GM11168 (cell line): ENCODE measurements at regions not wholly inside any gene's neighbourhood (a gene's known extent, or its start where the extent isn't known, plus 50 kb on each side); places are given as distances from the start of the nearest gene placed in this dataset.

Experiments
- in situ Hi-C: fragments of 300-500 bp; cut with MboI; formaldehyde crosslinking; loops from one replicate; pipeline ENCODE4 v1.12.0; 2022; ENCODE audit warnings: low sequenced_read_pairs; ENCODE audit not compliant: unreplicated experiment

GRCh38 chr3:191727338-191727737 lies 266.4 kb downstream of the PYDC2 start:
- in situ Hi-C loops, result no loop called here

- in situ Hi-C loops, result no loop called here
Observed at GRCh38 chr3:191728186-191728585, 267.2 kb downstream of the PYDC2 start.

- in situ Hi-C loops, result no loop called here
Observed at GRCh38 chr3:191737742-191738141, 276.8 kb downstream of the PYDC2 start.

- in situ Hi-C loops, result loop anchor here (5.0 kb wide), 1 partner anchor 38 kb away; no protein-coding TSS in a partner anchor
Observed at GRCh38 chr3:191740712-191741111, 279.7 kb downstream of the PYDC2 start.

DNA sequence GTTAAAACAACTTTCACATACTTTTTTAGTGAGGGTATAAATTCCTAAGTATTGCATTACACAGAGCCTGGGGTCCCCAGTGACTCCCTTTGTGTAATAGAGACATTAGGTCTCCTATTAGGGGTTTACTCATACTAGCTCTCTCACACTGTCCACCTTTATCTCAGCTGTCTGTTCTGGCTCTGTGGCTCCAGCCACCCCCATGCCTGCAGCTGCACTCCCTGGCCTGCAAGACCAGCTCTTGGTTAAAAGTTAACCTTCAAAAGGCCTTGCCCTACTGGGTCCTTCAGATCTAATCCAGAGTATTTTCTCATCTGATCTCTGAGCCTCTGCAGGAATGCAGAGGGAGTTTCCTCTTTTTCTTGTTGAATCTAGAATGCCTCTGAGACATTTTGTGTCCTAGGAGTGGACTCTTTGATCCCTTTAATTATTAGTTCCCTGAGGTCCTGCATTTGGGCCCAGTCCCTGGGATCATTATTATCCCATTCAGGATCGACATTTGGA lies 280.9 kb downstream of the PYDC2 start:
- in situ Hi-C loops, result loop anchor here (5.0 kb wide), 1 partner anchor 40 kb away; no protein-coding TSS in a partner anchor

DNA sequence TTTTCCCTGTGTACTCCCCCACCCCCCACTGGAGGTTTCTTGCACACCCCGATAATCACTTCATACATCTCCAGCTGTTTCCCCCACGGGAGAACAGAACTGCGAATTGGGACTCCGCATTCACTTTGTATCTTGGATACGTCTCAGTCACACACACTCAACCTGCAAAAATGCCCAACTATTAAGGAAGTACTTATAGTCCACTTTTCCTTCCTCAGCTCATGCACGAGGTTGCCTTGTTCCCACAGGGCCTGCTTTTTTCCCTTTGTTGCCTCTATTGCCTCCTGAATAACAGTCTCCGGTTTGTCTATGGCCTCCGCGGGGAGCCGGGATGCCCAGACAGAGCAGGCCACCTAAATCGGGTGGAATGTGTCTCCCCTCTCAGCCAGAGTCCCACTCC lies 282.3 kb downstream of the PYDC2 start:
- in situ Hi-C loops, result loop anchor here (5.0 kb wide), 1 partner anchor 41 kb away; no protein-coding TSS in a partner anchor

DNA sequence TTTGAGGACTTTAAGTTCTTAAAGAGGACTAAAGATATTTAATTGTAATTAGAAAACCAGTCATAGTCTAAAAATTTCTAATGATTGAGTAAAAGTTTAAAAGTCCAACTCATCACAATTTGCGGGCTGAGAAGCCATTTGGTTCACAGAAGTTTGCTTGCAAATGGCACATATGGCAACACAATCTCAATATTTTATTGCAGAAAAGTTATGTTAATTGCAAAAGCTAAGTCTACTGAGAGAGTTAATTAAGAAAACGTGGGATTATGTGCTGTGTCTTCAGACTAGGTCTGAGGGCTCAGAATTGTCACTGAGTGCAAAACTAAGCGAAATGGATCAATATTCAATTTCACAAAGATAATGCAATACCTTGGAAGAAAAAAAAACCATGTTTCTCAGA lies 289.7 kb downstream of the PYDC2 start:
- in situ Hi-C loops, result no loop called here

DNA sequence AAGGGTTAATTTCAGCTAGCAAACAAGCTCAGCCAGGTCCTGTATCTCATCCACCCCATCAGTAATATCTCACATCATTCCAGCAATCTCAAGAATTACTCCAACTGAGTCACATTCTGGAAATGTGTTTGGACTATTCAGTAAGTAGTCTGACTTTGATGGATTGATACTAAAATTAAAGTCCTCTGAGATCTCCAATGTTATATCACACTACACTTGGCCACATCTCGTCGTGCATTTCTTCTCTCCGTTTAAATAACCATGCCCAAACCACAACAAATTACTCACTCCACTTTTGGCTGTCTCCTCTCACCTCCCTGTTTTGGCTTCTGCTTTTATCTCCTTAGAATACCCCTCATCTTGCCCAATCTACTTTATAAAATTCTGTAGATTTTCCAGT lies 292.2 kb downstream of the PYDC2 start:
- in situ Hi-C loops, result no loop called here

GRCh38 chr3:191761906-191762305 lies 300.9 kb downstream of the PYDC2 start:
- in situ Hi-C loops, result no loop called here

- in situ Hi-C loops, result no loop called here
Observed at GRCh38 chr3:191762323-191762960, 301.5 kb downstream of the PYDC2 start.

DNA sequence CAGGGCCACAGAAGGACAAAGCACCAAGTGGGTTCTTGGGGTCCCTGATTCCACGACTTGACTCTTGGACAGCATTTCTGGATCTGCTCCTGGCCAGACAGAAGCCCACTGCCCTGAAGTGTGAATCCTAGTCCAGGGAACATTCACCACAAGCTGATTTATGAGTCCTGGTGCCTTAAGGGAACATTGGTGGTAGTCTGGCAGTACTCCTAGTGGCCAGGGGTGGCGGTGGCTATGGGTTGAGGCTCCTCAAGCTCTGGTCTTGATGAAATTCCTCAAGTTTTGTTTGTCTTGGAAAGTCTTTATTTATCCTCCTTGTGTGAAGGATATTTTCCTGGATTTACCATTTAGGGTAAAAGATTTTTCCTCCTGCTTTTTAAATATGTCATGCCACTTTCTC lies 307.5 kb downstream of the PYDC2 start:
- in situ Hi-C loops, result no loop called here

GRCh38 chr3:191770541-191770940 lies 309.6 kb downstream of the PYDC2 start:
- in situ Hi-C loops, result no loop called here

- in situ Hi-C loops, result no loop called here
Observed at GRCh38 chr3:191774485-191774884, 313.5 kb downstream of the PYDC2 start.

DNA sequence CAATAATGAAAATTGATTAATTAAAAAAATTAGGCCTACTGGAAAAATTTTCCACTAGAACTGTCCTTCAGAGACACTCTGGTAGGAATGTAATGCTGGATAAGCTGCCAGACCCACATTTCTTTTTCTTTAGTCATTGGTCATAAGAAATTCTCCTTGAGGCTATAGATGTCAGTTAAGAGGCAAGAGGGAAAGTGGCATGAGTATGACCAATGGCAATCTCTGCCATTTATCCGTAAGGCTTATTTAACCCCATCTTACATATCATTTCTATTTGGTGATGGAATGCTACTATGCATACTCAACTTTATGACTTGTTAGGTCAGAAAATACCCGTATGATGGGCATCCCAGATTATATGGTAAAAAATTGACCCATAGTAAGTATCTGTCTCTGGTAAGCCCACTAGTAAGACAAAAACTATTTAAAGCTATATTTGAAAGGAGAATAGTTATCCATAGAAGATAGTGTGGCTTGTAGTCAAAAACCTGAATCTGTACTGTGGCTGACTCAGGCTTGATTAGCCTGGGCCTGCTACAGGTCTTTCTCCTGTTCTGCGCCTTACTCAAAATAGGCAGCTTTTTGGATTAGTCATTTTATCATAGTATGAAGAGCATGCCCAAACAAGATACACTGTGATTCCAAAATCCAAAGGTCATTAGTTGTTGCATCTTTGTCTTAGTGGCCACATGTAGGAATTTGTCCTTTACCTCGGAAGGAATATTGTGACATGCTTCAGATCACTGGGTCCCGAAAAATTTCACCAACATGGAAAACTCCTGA lies 314.7 kb downstream of the PYDC2 start:
- in situ Hi-C loops, result no loop called here

DNA sequence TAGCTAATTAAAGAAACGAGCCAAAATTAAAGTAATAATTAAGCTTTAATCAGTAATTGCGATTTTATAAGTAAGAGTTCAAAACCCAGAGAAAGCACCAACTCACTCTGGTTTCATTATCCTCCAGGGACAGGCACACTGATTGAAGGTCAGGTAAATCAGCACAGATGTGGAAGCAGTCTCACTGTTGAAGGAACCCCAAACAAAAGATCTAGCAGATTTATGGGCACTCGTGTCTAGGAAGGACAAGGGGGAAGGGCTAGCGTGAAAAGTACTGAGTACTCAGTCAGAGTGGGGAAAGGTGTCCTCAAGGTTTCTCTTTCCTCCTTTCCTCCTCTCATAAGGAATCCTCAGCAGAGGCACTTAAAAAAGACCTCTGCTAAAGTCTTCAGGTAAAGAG lies 320.1 kb downstream of the PYDC2 start:
- in situ Hi-C loops, result no loop called here

GRCh38 chr3:191783024-191783423 lies 322.1 kb downstream of the PYDC2 start:
- in situ Hi-C loops, result no loop called here

DNA sequence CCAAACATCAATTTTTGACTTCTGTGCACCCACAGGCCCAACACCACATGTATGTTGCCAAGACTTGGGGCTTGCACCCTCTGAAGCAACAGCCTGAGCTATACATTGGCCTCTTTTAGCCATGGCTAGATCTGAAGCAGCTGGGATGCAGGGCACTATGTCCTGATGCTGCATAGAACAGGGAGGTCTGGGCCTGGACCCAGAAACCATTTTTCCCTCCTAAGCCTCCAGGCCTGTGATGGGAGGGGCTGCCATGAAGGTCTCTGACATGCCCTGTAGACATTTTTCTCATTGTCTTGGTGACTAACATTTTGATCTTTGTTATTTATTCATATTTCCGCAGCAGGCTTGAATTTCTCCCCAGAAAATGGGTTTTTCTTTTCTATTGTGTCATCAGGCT lies 330.0 kb downstream of the PYDC2 start:
- in situ Hi-C loops, result no loop called here

DNA sequence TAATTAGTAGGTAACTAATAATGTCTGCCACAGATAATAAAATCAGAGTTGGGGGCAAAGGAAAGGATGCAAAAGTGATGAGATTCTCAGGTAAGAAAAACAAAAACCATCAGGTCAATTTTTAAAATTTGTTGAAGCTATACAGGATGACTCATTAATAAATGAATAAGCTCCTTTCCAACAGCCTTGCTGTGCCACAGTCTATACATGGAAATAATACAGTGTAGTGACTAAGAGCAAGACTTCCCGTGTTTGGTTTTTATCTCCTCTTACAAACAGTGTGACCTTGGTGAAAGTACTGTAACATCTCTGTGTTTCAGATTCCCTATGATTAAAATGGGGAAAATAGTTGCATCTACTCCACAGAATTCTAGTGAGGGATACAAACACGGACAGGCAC lies 331.6 kb downstream of the PYDC2 start:
- in situ Hi-C loops, result no loop called here

DNA sequence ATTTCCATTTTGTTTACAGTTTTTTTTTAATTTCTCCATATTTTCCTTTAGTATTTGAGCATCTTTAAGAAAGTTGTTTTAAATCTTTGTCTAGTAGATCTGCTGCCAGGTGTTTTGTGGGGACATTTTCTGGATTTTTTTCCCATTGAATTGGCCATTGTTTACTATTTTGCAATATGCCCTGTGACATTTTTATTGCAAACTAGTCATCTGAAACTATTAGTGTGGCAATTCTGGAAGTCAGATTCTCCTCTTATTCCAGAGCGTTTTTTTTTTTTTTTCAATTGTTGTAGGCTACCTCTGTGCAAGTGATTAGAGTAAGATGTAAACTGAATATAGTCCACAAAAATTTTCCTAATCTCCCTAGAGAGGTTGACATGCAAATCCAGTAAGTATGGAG lies 334.2 kb downstream of the PYDC2 start:
- in situ Hi-C loops, result loop anchor here (5.0 kb wide), 1 partner anchor 38 kb away; no protein-coding TSS in a partner anchor

DNA sequence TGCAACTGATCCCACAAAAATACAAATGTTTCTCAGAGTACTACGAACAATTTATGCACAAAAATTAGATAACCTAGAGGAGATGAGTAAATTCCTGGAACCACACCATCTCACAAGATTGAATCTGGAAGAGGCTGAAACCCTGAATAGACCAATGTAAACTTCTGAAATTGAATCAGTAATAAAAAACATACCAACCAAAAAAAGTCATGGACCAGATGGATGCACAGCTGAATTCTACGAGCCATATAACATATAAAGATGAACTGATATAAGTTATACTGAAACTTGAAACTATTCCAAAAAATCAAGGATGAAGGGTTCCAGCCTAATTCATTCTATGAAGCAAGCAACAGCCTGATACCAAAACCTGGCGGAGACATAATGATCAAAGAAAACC lies 336.3 kb downstream of the PYDC2 start:
- in situ Hi-C loops, result loop anchor here (5.0 kb wide), 1 partner anchor 40 kb away; no protein-coding TSS in a partner anchor

- in situ Hi-C loops, result no loop called here
Observed at GRCh38 chr3:191802671-191803070, 341.7 kb downstream of the PYDC2 start.
